Adipocyte (in vitro differentiated cells): ENCODE measurements at regions not wholly inside any gene's neighbourhood (a gene's known extent, or its start where the extent isn't known, plus 50 kb on each side); places are given as distances from the start of the nearest gene placed in this dataset.

Experiments used
- DNase-seq: peaks from one replicate; pipeline ENCODE4 v3.0.0-alpha.2; 2015; ENCODE audit warnings: low read depth
- H3K27me3 ChIP-seq: replicated peaks from 2 replicates; pipeline ENCODE4 v1.7.0; 2013; ENCODE audit warnings: mild to moderate bottlenecking, low read length, moderate library complexity; ENCODE audit not compliant: control insufficient read depth, insufficient read depth
- H3K36me3 ChIP-seq: 2 replicates; pipeline ENCODE4 v1.7.0; 2013; ENCODE audit warnings: low read length, mild to moderate bottlenecking, moderate library complexity; ENCODE audit not compliant: control insufficient read depth, insufficient read depth, severe bottlenecking
- H3K4me1 ChIP-seq: 2 replicates; pipeline ENCODE4 v1.7.0; 2013; ENCODE audit warnings: mild to moderate bottlenecking, low read length, moderate library complexity; ENCODE audit not compliant: control insufficient read depth, insufficient read depth
- H3K4me3 ChIP-seq: 2 replicates; pipeline ENCODE4 v1.7.0; 2013; ENCODE audit warnings: mild to moderate bottlenecking, low read length, moderate library complexity
- H3K9ac ChIP-seq: 2 replicates; pipeline ENCODE4 v1.7.0; 2013; ENCODE audit warnings: mild to moderate bottlenecking, low read length, moderate library complexity
- H3K9me3 ChIP-seq: 2 replicates; pipeline ENCODE4 v1.7.0; 2013; ENCODE audit warnings: mild to moderate bottlenecking, low read length, moderate library complexity; ENCODE audit not compliant: control insufficient read depth

GRCh38 chr11:134008634-134009071 lies 51.9 kb upstream of the IGSF9B start:
- no peak overlapping the region for H3K9ac ChIP-seq
- no peaks in the 10 kb centered on the region for H3K9me3 ChIP-seq
- H3K27me3 ChIP-seq, result peaks cover 46% of the 10 kb centered on the region
- no peak overlapping the region for H3K4me3 ChIP-seq
- H3K36me3 ChIP-seq, result no peaks in the 10 kb centered on the region
- no peaks in the 10 kb centered on the region for H3K4me1 ChIP-seq
- no peak for DNase-seq

GRCh38 chr11:134013518-134013917 lies 55.4 kb upstream of the JAM3 start:
- no peak for DNase-seq
- H3K4me1 ChIP-seq, result no peaks in the 10 kb centered on the region
- H3K9ac ChIP-seq, result no peak overlapping the region
- no peaks in the 10 kb centered on the region for H3K36me3 ChIP-seq
- peaks cover 54% of the 10 kb centered on the region for H3K27me3 ChIP-seq
- H3K4me3 ChIP-seq, result no peak overlapping the region
- H3K9me3 ChIP-seq, result peaks cover 6% of the 10 kb centered on the region

- Histone ChIP-seq H3K4me1 (no peaks in the 10 kb centered on the region), H3K27me3 (peaks cover 56% of the 10 kb centered on the region)
Observed at GRCh38 chr11:134014511-134014910, 54.4 kb upstream of the JAM3 start.

GRCh38 chr11:134015556-134015955 lies 53.3 kb upstream of the JAM3 start:
- Histone ChIP-seq H3K9me3 (peaks cover 6% of the 10 kb centered on the region), H3K9ac (no peak overlapping the region), H3K27me3 (peaks cover 67% of the 10 kb centered on the region), H3K4me1 (no peaks in the 10 kb centered on the region), H3K4me3 (no peak overlapping the region), H3K36me3 (no peaks in the 10 kb centered on the region)
- DNase-seq, result no peak

More at GRCh38 chr11:134014511-134014910, 54.4 kb upstream of the JAM3 start:
- H3K9ac ChIP-seq, result no peak overlapping the region
- H3K4me3 ChIP-seq, result no peak overlapping the region
- no peak for DNase-seq
- peaks cover 6% of the 10 kb centered on the region for H3K9me3 ChIP-seq
- H3K36me3 ChIP-seq, result no peaks in the 10 kb centered on the region

DNA sequence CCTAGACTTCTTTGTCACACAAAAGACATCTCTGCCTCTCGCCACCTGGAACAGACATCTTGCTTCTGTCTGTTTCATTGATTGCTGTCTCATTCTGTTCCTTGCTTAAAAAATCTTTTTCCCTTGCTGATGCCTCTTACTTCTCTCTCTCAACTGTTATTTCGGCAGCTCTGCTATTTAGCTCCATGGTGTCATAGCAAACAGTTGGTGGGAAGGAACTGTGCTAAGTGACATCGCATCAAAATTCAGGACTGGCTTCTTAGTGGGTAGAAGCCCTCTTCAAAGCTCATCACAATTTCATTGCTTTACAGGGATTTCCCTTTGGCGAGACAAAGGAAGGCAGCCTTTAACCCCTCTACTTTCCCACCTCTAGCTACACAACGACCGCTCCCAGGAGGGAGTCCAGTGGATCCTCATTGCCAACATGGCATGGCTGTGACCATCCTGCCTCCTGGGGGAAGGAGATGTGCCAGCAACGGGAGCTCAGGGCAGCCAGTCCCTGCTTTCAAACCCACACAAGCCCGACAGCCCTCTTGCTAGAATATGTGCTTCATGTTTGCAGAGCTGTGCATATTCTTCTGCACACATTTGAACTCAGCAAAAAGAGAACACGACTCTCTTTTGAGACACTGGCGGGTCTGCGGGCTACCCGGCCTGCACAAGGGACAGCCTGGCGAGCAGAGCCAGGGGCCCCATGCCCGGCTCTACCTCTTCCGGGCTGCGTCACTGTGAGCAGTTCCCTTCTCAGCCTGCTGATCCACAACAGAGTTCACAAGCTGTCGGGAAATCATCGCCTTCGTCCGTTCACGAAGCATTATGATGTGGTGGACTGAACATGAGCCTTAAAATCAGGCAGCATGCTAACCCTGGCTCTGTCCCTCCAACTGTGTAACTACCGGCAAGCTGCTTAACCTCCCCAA lies 51.1 kb upstream of the JAM3 start:
- peaks cover 6% of the 10 kb centered on the region for H3K9me3 ChIP-seq
- H3K4me3 ChIP-seq, result no peak overlapping the region
- H3K27me3 ChIP-seq, result peaks cover 62% of the 10 kb centered on the region
- no peaks in the 10 kb centered on the region for H3K36me3 ChIP-seq
- DNase-seq, result no peak
- no peaks in the 10 kb centered on the region for H3K4me1 ChIP-seq
- no peak overlapping the region for H3K9ac ChIP-seq
